ENCODE measurements at regions not wholly inside any gene's neighbourhood (a gene's known extent, or its start where the extent isn't known, plus 50 kb on each side); places are given as distances from the start of the nearest gene placed in this dataset.

- H3K27ac ChIP-seq = no peak overlapping the region
- no peaks in the 10 kb centered on the region; the same call in 1 of the 2 replicates for H3K4me1 ChIP-seq (ENCODE audit: insufficient read depth)
- H3F3A ChIP-seq (ENCODE audit: insufficient read depth) = no peaks in the 10 kb centered on the region
- no peak overlapping the region for H2AFZ ChIP-seq
- no peaks in the 10 kb centered on the region for H3K9me2 ChIP-seq (ENCODE audit: insufficient read depth)
- no peaks in the 10 kb centered on the region for H3K79me2 ChIP-seq (ENCODE audit: insufficient read depth)
- H3K4me2 ChIP-seq (ENCODE audit: unreplicated experiment) = no peak overlapping the region
- 48 to 53% methylated on average over 3 of the region's 3 CpGs for WGBS, 2 experiments (ENCODE audit: low coverage in 1 of 2, low lambda C conversion rate in 2 of 2, missing lambda C conversion rate in 2 of 2)
- H3K36me3 ChIP-seq (ENCODE audit: low read depth) = no peaks in the 10 kb centered on the region
- H3K27me3 ChIP-seq (replicated peaks; ENCODE audit: insufficient read depth) = no peaks in the 10 kb centered on the region
- no peak for DNase-seq
- no peak for TF ChIP-seq EZH2phosphoT487 (IDR thresholded peaks at IDR 0.05; ENCODE audit: insufficient read depth, low read depth)
- no peak for TF ChIP-seq EZH2 (IDR thresholded peaks at IDR 0.05; ENCODE audit: insufficient read depth, poor library complexity, severe bottlenecking)
- in situ Hi-C loops (cut with MboI) = no loop called here
- H4K20me1 ChIP-seq (ENCODE audit: insufficient read depth) = no peaks in the 10 kb centered on the region
- no peaks in the 10 kb centered on the region for H3K9me3 ChIP-seq (ENCODE audit: low read depth)
- no peak overlapping the region for H3K9ac ChIP-seq
- H3K4me3 ChIP-seq = no peak overlapping the region
These were observed 98.3 kb upstream of the ANKRD10 start for GRCh38 chr13:111013196-111013595.

- Histone ChIP-seq H4K20me1 (ENCODE audit: insufficient read depth) (no peaks in the 10 kb centered on the region), H3K4me1 (ENCODE audit: insufficient read depth) (peaks cover 8% of the 10 kb centered on the region), H3K27me3 (replicated peaks; ENCODE audit: insufficient read depth) (no peaks in the 10 kb centered on the region), H3K4me3 (no peak overlapping the region), H3K27ac (no peak overlapping the region), H3K9me3 (ENCODE audit: low read depth) (no peaks in the 10 kb centered on the region), H3K9me2 (ENCODE audit: insufficient read depth) (no peaks in the 10 kb centered on the region), H2AFZ (peak overlapping the region; percentile 17; the same call in 1 of the 2 replicates), H3K36me3 (ENCODE audit: low read depth) (no peaks in the 10 kb centered on the region), H3F3A (ENCODE audit: insufficient read depth) (peaks cover 12% of the 10 kb centered on the region), H3K9ac (no peak overlapping the region), H3K79me2 (ENCODE audit: insufficient read depth) (no peaks in the 10 kb centered on the region), H3K4me2 (ENCODE audit: unreplicated experiment) (no peak overlapping the region)
- peak; percentile 54 for DNase-seq
- 87 to 96% methylated on average over 3 of the region's 3 CpGs for whole genome bisulfite sequencing, 2 experiments (ENCODE audit: low coverage in 1 of 2, low lambda C conversion rate in 2 of 2, missing lambda C conversion rate in 2 of 2)
- in situ Hi-C loops (cut with MboI) = no loop called here
- TF ChIP-seq EZH2phosphoT487 (IDR thresholded peaks at IDR 0.05; ENCODE audit: insufficient read depth, low read depth) = no peak
- no peak for TF ChIP-seq EZH2 (IDR thresholded peaks at IDR 0.05; ENCODE audit: insufficient read depth, poor library complexity, severe bottlenecking)
These were observed 97.0 kb upstream of the ANKRD10 start for GRCh38 chr13:111011899-111012298.

- Histone ChIP-seq H3K27me3 (replicated peaks; ENCODE audit: insufficient read depth) (no peaks in the 10 kb centered on the region), H4K20me1 (ENCODE audit: insufficient read depth) (no peaks in the 10 kb centered on the region)
- TF ChIP-seq EZH2phosphoT487 (IDR thresholded peaks at IDR 0.05; ENCODE audit: insufficient read depth, low read depth) = no peak
- no peak for TF ChIP-seq EZH2 (IDR thresholded peaks at IDR 0.05; ENCODE audit: insufficient read depth, poor library complexity, severe bottlenecking)
These were observed 93.5 kb upstream of the ANKRD10 start for GRCh38 chr13:111008351-111008750.

DNA sequence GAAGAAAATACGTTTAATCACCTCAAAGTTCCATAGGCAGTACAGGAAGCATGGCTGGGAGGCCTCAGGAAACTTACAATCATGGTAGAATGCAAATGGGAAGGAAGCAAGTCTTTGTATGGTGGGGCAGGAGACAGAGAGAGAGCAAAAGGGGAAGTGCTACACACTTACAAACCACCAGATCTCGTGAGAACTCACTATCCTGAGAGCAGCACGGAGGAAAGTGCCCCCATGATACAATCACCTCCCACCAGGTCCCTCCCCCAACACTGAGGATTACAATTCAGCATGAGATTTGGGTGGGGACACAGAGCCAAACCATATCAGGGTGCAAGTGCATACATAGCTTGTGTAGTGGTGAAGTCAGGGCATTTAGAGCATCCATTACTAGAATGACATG is 92.3 kb upstream of the ANKRD10 start:
- no peak for DNase-seq
- Histone ChIP-seq H3K4me3 (peak overlapping the region; percentile 57; the same call in 1 of the 2 replicates), H3K36me3 (ENCODE audit: low read depth) (no peaks in the 10 kb centered on the region)

More at GRCh38 chr13:111008351-111008750, 93.5 kb upstream of the ANKRD10 start:
- H3K27ac ChIP-seq = no peak overlapping the region
- H3K79me2 ChIP-seq (ENCODE audit: insufficient read depth) = no peaks in the 10 kb centered on the region
- in situ Hi-C loops (cut with MboI) = no loop called here
- no peak for DNase-seq
- no peak overlapping the region for H3K4me2 ChIP-seq (ENCODE audit: unreplicated experiment)
- H3F3A ChIP-seq (ENCODE audit: insufficient read depth) = peaks cover 24% of the 10 kb centered on the region
- 89 to 94% methylated on average over 6 of the region's 6 CpGs for WGBS, 2 experiments (ENCODE audit: low coverage in 1 of 2, low lambda C conversion rate in 2 of 2, missing lambda C conversion rate in 2 of 2)
- H2AFZ ChIP-seq = no peak overlapping the region
- no peak overlapping the region for H3K4me3 ChIP-seq
- H3K4me1 ChIP-seq (ENCODE audit: insufficient read depth) = peaks cover 28% of the 10 kb centered on the region
- no peaks in the 10 kb centered on the region for H3K9me2 ChIP-seq (ENCODE audit: insufficient read depth)
- no peak overlapping the region for H3K9ac ChIP-seq
- H3K36me3 ChIP-seq (ENCODE audit: low read depth) = no peaks in the 10 kb centered on the region
- no peaks in the 10 kb centered on the region for H3K9me3 ChIP-seq (ENCODE audit: low read depth)

More for the DNA sequence above, 92.3 kb upstream of the ANKRD10 start:
- TF ChIP-seq EZH2phosphoT487 (IDR thresholded peaks at IDR 0.05; ENCODE audit: insufficient read depth, low read depth) = no peak
- Histone ChIP-seq H3K9ac (peak overlapping the region; percentile 78), H3K4me2 (ENCODE audit: unreplicated experiment) (peak overlapping the region; percentile 71), H3F3A (ENCODE audit: insufficient read depth) (peaks cover 24% of the 10 kb centered on the region), H3K9me2 (ENCODE audit: insufficient read depth) (no peaks in the 10 kb centered on the region), H3K27me3 (replicated peaks; ENCODE audit: insufficient read depth) (no peaks in the 10 kb centered on the region), H2AFZ (peak overlapping the region; percentile 75), H3K79me2 (ENCODE audit: insufficient read depth) (no peaks in the 10 kb centered on the region), H4K20me1 (ENCODE audit: insufficient read depth) (no peaks in the 10 kb centered on the region), H3K4me1 (ENCODE audit: insufficient read depth) (peaks cover 28% of the 10 kb centered on the region), H3K9me3 (ENCODE audit: low read depth) (no peaks in the 10 kb centered on the region), H3K27ac (peak overlapping the region; percentile 95)
- 70 to 74% methylated on average over 3 of the region's 3 CpGs for WGBS, 2 experiments (ENCODE audit: low coverage in 1 of 2, low lambda C conversion rate in 2 of 2, missing lambda C conversion rate in 2 of 2)
- in situ Hi-C loops (cut with MboI) = no loop called here
